Fibroblast of lung (primary cell): ENCODE measurements at regions not wholly inside any gene's neighbourhood (a gene's known extent, or its start where the extent isn't known, plus 50 kb on each side); places are given as distances from the start of the nearest gene placed in this dataset.

Experiments used
- DNase-seq, 2 donors: peaks; one replicate each; pipeline versions ENCODE4 v3.0.0 to v3.0.0-alpha.2; 2010; ENCODE audit warnings: low read depth in 2 of 2
- H2AFZ ChIP-seq: 2 replicates; pipeline ENCODE4 v1.5.1; 2012; ENCODE audit warnings: low read length, control low read depth, inconsistent platforms
- H3K27ac ChIP-seq: 2 replicates; pipeline ENCODE4 v1.5.1; 2011; ENCODE audit warnings: low read length, control low read depth; ENCODE audit not compliant: insufficient read depth
- H3K27me3 ChIP-seq: 2 replicates; pipeline ENCODE4 v1.5.1; 2011; ENCODE audit warnings: mild to moderate bottlenecking, low read length; ENCODE audit not compliant: control insufficient read depth, insufficient read depth
- H3K36me3 ChIP-seq: 2 replicates; pipeline ENCODE4 v1.5.1; 2011; ENCODE audit warnings: low read length; ENCODE audit not compliant: control insufficient read depth, insufficient read depth
- H3K4me1 ChIP-seq: 2 replicates; pipeline ENCODE4 v1.5.1; 2011; ENCODE audit warnings: low read length; ENCODE audit not compliant: control insufficient read depth, insufficient read depth; ENCODE audit errors: extremely low read depth
- H3K4me2 ChIP-seq: 2 replicates; pipeline ENCODE4 v1.5.1; 2011; ENCODE audit warnings: low read length, control low read depth; ENCODE audit not compliant: insufficient read depth; ENCODE audit errors: extremely low read depth
- H3K4me3 ChIP-seq, 4 experiments: fragments of 200-600 bp in 1 of 4; sonication (generic) in 1 of 4; replicated peaks in 1 of 4; 2 replicates each; pipeline ENCODE4 v1.5.1; 2011 to 2016; ENCODE audit warnings: low read length in 4 of 4, low read depth in 3 of 4, mild to moderate bottlenecking in 3 of 4, control low read depth in 2 of 4, inconsistent platforms in 1 of 4, mixed read lengths in 1 of 4; ENCODE audit not compliant: insufficient read depth in 1 of 4; ENCODE audit errors: control extremely low read depth in 1 of 4
- H3K79me2 ChIP-seq: 2 replicates; pipeline ENCODE4 v1.5.1; 2012; ENCODE audit warnings: mild to moderate bottlenecking, low read length, inconsistent platforms; ENCODE audit not compliant: control insufficient read depth, insufficient read depth
- H3K9ac ChIP-seq: 2 replicates; pipeline ENCODE4 v1.5.1; 2011; ENCODE audit warnings: mild to moderate bottlenecking, low read length, control low read depth; ENCODE audit not compliant: insufficient read depth
- H3K9me3 ChIP-seq: 2 replicates; pipeline ENCODE4 v1.5.1; 2012; ENCODE audit warnings: low read depth, low read length; ENCODE audit not compliant: control insufficient read depth, insufficient read depth
- H4K20me1 ChIP-seq: 2 replicates; pipeline ENCODE4 v1.5.1; 2011; ENCODE audit warnings: low read length; ENCODE audit not compliant: control insufficient read depth, insufficient read depth; ENCODE audit errors: extremely low read depth
- CTCF ChIP-seq, 2 donors: IDR thresholded peaks in 1 of 2; conservative IDR thresholded peaks in 1 of 2; 1 replicate in 1 of 2; 2 replicates in 1 of 2; pipeline ENCODE4 v1.5.1; 2011 to 2012; ENCODE audit warnings: low read length in 2 of 2, control low read depth in 1 of 2, inconsistent platforms in 1 of 2, low read depth in 1 of 2, mild to moderate bottlenecking in 1 of 2
- EZH2 ChIP-seq: IDR thresholded peaks from 2 replicates; pipeline ENCODE4 v1.5.1; 2012; ENCODE audit warnings: low read length, control low read depth, mild to moderate bottlenecking; ENCODE audit errors: missing control alignments

GRCh38 chr13:79740991-79741390 is 260.0 kb downstream of the NDFIP2 start:
- H3K4me2 ChIP-seq = peak overlapping the region; percentile 75
- H3K79me2 ChIP-seq = no peaks in the 10 kb centered on the region
- H3K27ac ChIP-seq = no peak overlapping the region

GRCh38 chr13:79736356-79736755 is 255.4 kb downstream of the NDFIP2 start:
- H2AFZ ChIP-seq = no peak overlapping the region
- H3K4me1 ChIP-seq = no peaks in the 10 kb centered on the region
- no peak overlapping the region for H3K4me2 ChIP-seq
- DNase-seq = no peak
- no peak overlapping the region for H3K4me3 ChIP-seq
- H3K9ac ChIP-seq = no peak overlapping the region
- H3K27me3 ChIP-seq = no peaks in the 10 kb centered on the region
- no peak overlapping the region for H3K27ac ChIP-seq
- no peak for TF ChIP-seq EZH2
- TF ChIP-seq CTCF (conservative IDR thresholded peaks at IDR 0.05 in 1 of 2, IDR thresholded peaks at IDR 0.05 in 1 of 2; ENCODE audit: low read depth in 1 of 2, low read length in 2 of 2) = no peak
- no peaks in the 10 kb centered on the region for H4K20me1 ChIP-seq
- H3K79me2 ChIP-seq = no peaks in the 10 kb centered on the region
- H3K9me3 ChIP-seq = no peaks in the 10 kb centered on the region
- no peaks in the 10 kb centered on the region for H3K36me3 ChIP-seq

More at GRCh38 chr13:79740991-79741390, 260.0 kb downstream of the NDFIP2 start:
- peak overlapping the region; percentile 87 for H2AFZ ChIP-seq
- H3K4me1 ChIP-seq = no peaks in the 10 kb centered on the region
- no peaks in the 10 kb centered on the region for H4K20me1 ChIP-seq
- peak overlapping the region in 1 of 4 experiments; percentile 7 for H3K4me3 ChIP-seq
- DNase-seq = peak; percentile 58 to 63
- H3K9ac ChIP-seq = no peak overlapping the region
- H3K9me3 ChIP-seq = no peaks in the 10 kb centered on the region
- H3K27me3 ChIP-seq = no peaks in the 10 kb centered on the region
- no peak for TF ChIP-seq CTCF (conservative IDR thresholded peaks at IDR 0.05 in 1 of 2, IDR thresholded peaks at IDR 0.05 in 1 of 2; ENCODE audit: low read depth in 1 of 2, low read length in 2 of 2)
- TF ChIP-seq EZH2 = no peak
- no peaks in the 10 kb centered on the region for H3K36me3 ChIP-seq

DNA sequence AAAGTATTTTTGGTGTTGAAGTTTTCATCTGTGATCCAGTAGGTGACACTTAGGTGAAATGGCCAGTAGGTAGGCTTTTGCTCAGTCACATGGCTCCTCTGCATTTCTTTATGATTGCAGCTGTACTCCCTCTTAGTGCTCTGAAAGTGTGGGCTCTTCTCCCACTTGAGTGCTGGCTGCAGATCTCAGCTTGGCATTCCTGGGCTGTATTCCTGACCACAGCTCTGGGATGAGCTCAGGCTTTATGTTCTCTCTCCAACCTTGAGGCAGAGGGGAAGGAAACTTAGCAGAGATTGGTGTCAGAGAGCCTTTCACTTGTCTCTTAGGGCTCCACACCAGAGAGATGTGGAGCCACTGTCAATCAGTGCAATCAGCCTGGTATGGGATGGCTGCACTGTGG is 254.3 kb downstream of the NDFIP2 start:
- Histone ChIP-seq H3K79me2 (no peaks in the 10 kb centered on the region), H3K27me3 (no peaks in the 10 kb centered on the region)
- DNase-seq = peak; percentile 23 to 77

More for the DNA sequence above, 254.3 kb downstream of the NDFIP2 start:
- Histone ChIP-seq H3K9ac (no peak overlapping the region), H3K4me1 (no peaks in the 10 kb centered on the region), H3K4me3 (no peak overlapping the region), H3K4me2 (no peak overlapping the region), H4K20me1 (no peaks in the 10 kb centered on the region), H3K27ac (no peak overlapping the region), H2AFZ (no peak overlapping the region), H3K9me3 (no peaks in the 10 kb centered on the region), H3K36me3 (no peaks in the 10 kb centered on the region)
- TF ChIP-seq CTCF (conservative IDR thresholded peaks at IDR 0.05 in 1 of 2, IDR thresholded peaks at IDR 0.05 in 1 of 2; ENCODE audit: low read depth in 1 of 2, low read length in 2 of 2) = no peak
- TF ChIP-seq EZH2 = no peak
